ENCODE measurements at regions not wholly inside any gene's neighbourhood (a gene's known extent, or its start where the extent isn't known, plus 50 kb on each side); places are given as distances from the start of the nearest gene placed in this dataset.

DNA sequence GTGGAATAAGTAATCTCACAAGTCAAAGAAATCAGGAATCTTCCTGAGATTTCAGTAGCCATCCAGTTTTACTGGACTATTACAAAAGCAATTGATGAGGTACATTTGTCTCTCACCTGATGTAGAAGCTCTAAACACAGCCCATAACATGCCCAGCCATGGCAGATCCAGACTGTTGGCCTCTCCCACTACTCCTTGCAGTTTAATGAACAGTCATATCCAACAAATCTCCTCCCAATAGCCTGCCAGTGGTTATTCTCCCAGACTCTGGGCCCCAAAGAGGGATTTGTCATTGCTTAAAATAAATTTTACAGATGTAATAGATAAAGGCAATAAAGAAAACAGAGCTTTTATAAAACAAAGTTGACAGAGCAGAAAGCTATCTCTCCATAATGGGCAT lies 80.8 kb downstream of the ZNF608 start:
- Histone ChIP-seq H3K27me3 (ENCODE audit: control insufficient read depth in 4 of 4, insufficient read depth in 4 of 4, low read length in 3 of 4) (no peaks in the 10 kb centered on the region), H3K27ac (ENCODE audit: low read depth in 1 of 2, low read length in 2 of 2) (no peak overlapping the region), H3K9me3 (ENCODE audit: control insufficient read depth in 4 of 4, low read length in 3 of 4) (no peaks in the 10 kb centered on the region), H3K4me3 (ENCODE audit: low read depth in 1 of 3, low read length in 3 of 3) (no peak overlapping the region), H3K36me3 (ENCODE audit: control insufficient read depth in 4 of 4, insufficient read depth in 3 of 4, low read depth in 1 of 4, low read length in 3 of 4) (no peaks in the 10 kb centered on the region), H3K4me1 (ENCODE audit: control insufficient read depth in 4 of 4, insufficient read depth in 4 of 4, low read length in 3 of 4) (peaks cover 12 to 34% (median 20%) of the 10 kb centered on the region in 4 donors), H3K9ac (ENCODE audit: low read depth in 1 of 2, low read length in 2 of 2) (no peak overlapping the region)
- no peak for DNase-seq (ENCODE audit: low spot score)
- TF ChIP-seq, protein P1, sequence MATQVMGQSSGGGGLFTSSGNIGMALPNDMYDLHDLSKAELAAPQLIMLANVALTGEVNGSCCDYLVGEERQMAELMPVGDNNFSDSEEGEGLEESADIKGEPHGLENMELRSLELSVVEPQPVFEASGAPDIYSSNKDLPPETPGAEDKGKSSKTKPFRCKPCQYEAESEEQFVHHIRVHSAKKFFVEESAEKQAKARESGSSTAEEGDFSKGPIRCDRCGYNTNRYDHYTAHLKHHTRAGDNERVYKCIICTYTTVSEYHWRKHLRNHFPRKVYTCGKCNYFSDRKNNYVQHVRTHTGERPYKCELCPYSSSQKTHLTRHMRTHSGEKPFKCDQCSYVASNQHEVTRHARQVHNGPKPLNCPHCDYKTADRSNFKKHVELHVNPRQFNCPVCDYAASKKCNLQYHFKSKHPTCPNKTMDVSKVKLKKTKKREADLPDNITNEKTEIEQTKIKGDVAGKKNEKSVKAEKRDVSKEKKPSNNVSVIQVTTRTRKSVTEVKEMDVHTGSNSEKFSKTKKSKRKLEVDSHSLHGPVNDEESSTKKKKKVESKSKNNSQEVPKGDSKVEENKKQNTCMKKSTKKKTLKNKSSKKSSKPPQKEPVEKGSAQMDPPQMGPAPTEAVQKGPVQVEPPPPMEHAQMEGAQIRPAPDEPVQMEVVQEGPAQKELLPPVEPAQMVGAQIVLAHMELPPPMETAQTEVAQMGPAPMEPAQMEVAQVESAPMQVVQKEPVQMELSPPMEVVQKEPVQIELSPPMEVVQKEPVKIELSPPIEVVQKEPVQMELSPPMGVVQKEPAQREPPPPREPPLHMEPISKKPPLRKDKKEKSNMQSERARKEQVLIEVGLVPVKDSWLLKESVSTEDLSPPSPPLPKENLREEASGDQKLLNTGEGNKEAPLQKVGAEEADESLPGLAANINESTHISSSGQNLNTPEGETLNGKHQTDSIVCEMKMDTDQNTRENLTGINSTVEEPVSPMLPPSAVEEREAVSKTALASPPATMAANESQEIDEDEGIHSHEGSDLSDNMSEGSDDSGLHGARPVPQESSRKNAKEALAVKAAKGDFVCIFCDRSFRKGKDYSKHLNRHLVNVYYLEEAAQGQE (IDR thresholded peaks at IDR 0.05): no peak
- TF ChIP-seq, protein P2, sequence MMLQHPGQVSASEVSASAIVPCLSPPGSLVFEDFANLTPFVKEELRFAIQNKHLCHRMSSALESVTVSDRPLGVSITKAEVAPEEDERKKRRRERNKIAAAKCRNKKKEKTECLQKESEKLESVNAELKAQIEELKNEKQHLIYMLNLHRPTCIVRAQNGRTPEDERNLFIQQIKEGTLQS (IDR thresholded peaks at IDR 0.05): no peak
- no peak for TF ChIP-seq SP1 (IDR thresholded peaks at IDR 0.05)
- no peak for TF ChIP-seq FOXA2 (IDR thresholded peaks at IDR 0.05)
- TF ChIP-seq TAF1 (conservative IDR thresholded peaks at IDR 0.05): no peak
- TF ChIP-seq, protein P3, sequence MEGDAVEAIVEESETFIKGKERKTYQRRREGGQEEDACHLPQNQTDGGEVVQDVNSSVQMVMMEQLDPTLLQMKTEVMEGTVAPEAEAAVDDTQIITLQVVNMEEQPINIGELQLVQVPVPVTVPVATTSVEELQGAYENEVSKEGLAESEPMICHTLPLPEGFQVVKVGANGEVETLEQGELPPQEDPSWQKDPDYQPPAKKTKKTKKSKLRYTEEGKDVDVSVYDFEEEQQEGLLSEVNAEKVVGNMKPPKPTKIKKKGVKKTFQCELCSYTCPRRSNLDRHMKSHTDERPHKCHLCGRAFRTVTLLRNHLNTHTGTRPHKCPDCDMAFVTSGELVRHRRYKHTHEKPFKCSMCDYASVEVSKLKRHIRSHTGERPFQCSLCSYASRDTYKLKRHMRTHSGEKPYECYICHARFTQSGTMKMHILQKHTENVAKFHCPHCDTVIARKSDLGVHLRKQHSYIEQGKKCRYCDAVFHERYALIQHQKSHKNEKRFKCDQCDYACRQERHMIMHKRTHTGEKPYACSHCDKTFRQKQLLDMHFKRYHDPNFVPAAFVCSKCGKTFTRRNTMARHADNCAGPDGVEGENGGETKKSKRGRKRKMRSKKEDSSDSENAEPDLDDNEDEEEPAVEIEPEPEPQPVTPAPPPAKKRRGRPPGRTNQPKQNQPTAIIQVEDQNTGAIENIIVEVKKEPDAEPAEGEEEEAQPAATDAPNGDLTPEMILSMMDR (IDR thresholded peaks at IDR 0.05; ENCODE audit: low read depth, low read length, missing input control): no peak
- TF ChIP-seq YY1 (IDR thresholded peaks at IDR 0.05): no peak
- no peak for TF ChIP-seq EGR1 (IDR thresholded peaks at IDR 0.05; ENCODE audit: low read depth in 2 of 2)

DNA sequence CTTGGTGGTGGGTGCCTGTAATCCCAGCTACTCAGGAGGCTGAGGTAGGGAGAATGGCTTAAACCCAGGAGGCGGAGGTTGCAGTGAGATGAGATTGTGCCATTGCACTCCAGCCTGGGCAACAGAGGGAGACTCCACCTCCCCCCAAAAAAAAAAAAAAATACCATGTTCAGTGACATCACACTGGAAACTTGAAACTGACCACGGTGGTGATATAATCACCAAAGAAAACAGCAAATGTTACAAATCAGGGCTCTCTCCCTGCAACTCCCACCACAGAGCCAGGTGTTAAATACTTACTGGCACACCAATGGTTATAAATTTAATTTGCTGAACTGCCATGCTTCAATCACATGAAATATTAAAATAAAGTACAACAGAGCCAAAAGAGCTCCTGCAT lies 81.4 kb downstream of the ZNF608 start:
- TF ChIP-seq JUND (IDR thresholded peaks at IDR 0.05) (no peak), EGR1 (IDR thresholded peaks at IDR 0.05; ENCODE audit: low read depth in 2 of 2) (no peak), RXRA (IDR thresholded peaks at IDR 0.05) (no peak), RAD21 (IDR thresholded peaks at IDR 0.05) (no peak), FOXA2 (IDR thresholded peaks at IDR 0.05) (no peak), HNF4A (conservative IDR thresholded peaks at IDR 0.05) (no peak), YY1 (IDR thresholded peaks at IDR 0.05) (no peak), FOXA1 (IDR thresholded peaks at IDR 0.05) (no peak), SP1 (IDR thresholded peaks at IDR 0.05) (no peak), TAF1 (conservative IDR thresholded peaks at IDR 0.05) (no peak), HNF4G (IDR thresholded peaks at IDR 0.05) (no peak), GABPA (IDR thresholded peaks at IDR 0.05 in 1 of 2, conservative IDR thresholded peaks at IDR 0.05 in 1 of 2) (no peak), NR2F2 (IDR thresholded peaks at IDR 0.05) (no peak)
- TF ChIP-seq, protein P4, sequence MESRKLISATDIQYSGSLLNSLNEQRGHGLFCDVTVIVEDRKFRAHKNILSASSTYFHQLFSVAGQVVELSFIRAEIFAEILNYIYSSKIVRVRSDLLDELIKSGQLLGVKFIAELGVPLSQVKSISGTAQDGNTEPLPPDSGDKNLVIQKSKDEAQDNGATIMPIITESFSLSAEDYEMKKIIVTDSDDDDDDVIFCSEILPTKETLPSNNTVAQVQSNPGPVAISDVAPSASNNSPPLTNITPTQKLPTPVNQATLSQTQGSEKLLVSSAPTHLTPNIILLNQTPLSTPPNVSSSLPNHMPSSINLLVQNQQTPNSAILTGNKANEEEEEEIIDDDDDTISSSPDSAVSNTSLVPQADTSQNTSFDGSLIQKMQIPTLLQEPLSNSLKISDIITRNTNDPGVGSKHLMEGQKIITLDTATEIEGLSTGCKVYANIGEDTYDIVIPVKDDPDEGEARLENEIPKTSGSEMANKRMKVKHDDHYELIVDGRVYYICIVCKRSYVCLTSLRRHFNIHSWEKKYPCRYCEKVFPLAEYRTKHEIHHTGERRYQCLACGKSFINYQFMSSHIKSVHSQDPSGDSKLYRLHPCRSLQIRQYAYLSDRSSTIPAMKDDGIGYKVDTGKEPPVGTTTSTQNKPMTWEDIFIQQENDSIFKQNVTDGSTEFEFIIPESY (IDR thresholded peaks at IDR 0.05): no peak
- TF ChIP-seq, protein P3 (IDR thresholded peaks at IDR 0.05; ENCODE audit: low read depth, low read length, missing input control): no peak
- TF ChIP-seq, protein P2 (IDR thresholded peaks at IDR 0.05): no peak
- TF ChIP-seq, protein P5, sequence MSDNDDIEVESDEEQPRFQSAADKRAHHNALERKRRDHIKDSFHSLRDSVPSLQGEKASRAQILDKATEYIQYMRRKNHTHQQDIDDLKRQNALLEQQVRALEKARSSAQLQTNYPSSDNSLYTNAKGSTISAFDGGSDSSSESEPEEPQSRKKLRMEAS (IDR thresholded peaks at IDR 0.05): no peak
- TF ChIP-seq, protein P1 (IDR thresholded peaks at IDR 0.05): no peak
- H3K4me1 ChIP-seq (ENCODE audit: control insufficient read depth in 4 of 4, insufficient read depth in 4 of 4, low read length in 3 of 4): peaks cover 13 to 37% (median 20%) of the 10 kb centered on the region in 4 donors
- WGBS: 90% methylated on average over 2 of the region's 2 CpGs
- no peak overlapping the region for H3K27ac ChIP-seq (ENCODE audit: low read depth in 1 of 2, low read length in 2 of 2)
- H3K27me3 ChIP-seq (ENCODE audit: control insufficient read depth in 4 of 4, insufficient read depth in 4 of 4, low read length in 3 of 4): no peaks in the 10 kb centered on the region
- no peaks in the 10 kb centered on the region for H3K9me3 ChIP-seq (ENCODE audit: control insufficient read depth in 4 of 4, low read length in 3 of 4)
- no peaks in the 10 kb centered on the region for H3K36me3 ChIP-seq (ENCODE audit: control insufficient read depth in 4 of 4, insufficient read depth in 3 of 4, low read depth in 1 of 4, low read length in 3 of 4)
- H3K4me3 ChIP-seq (ENCODE audit: low read depth in 1 of 3, low read length in 3 of 3): no peak overlapping the region
- H3K9ac ChIP-seq (ENCODE audit: low read depth in 1 of 2, low read length in 2 of 2): no peak overlapping the region
- DNase-seq (ENCODE audit: low spot score): no peak
